C4-2B (cell line): ENCODE measurements at regions not wholly inside any gene's neighbourhood (a gene's known extent, or its start where the extent isn't known, plus 50 kb on each side); places are given as distances from the start of the nearest gene placed in this dataset.

Source experiments
- ZFX ChIP-seq: fragments of 450-650 bp; IDR thresholded peaks from 2 replicates; pipeline ENCODE4 v1.6.1; 2017
- TF ChIP-seq, protein P1 (sequence below): fragments of 450-650 bp; conservative IDR thresholded peaks from 2 replicates; pipeline ENCODE4 v1.5.1; 2017; ENCODE audit warnings: mild to moderate bottlenecking

- TF ChIP-seq, protein P1, sequence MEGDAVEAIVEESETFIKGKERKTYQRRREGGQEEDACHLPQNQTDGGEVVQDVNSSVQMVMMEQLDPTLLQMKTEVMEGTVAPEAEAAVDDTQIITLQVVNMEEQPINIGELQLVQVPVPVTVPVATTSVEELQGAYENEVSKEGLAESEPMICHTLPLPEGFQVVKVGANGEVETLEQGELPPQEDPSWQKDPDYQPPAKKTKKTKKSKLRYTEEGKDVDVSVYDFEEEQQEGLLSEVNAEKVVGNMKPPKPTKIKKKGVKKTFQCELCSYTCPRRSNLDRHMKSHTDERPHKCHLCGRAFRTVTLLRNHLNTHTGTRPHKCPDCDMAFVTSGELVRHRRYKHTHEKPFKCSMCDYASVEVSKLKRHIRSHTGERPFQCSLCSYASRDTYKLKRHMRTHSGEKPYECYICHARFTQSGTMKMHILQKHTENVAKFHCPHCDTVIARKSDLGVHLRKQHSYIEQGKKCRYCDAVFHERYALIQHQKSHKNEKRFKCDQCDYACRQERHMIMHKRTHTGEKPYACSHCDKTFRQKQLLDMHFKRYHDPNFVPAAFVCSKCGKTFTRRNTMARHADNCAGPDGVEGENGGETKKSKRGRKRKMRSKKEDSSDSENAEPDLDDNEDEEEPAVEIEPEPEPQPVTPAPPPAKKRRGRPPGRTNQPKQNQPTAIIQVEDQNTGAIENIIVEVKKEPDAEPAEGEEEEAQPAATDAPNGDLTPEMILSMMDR, result no peak
- TF ChIP-seq ZFX, result no peak
These were observed 556.8 kb upstream of the LCORL start for GRCh38 chr4:18578307-18578706.
